ENCODE measurements at regions not wholly inside any gene's neighbourhood (a gene's known extent, or its start where the extent isn't known, plus 50 kb on each side); places are given as distances from the start of the nearest gene placed in this dataset.

- ATAC-seq (no peak), DNase-seq (no peak)
- Histone ChIP-seq H3K36me3 (ENCODE audit: insufficient read depth in 1 of 2, low read depth in 1 of 2) (no peaks in the 10 kb centered on the region), H3K27ac (no peak overlapping the region), H3K4me3 (no peak overlapping the region), H3K27me3 (ENCODE audit: insufficient read depth in 3 of 3, low read length in 2 of 3) (no peaks in the 10 kb centered on the region), H3K4me1 (no peaks in the 10 kb centered on the region), H3K9me3 (no peaks in the 10 kb centered on the region)
- TF ChIP-seq CTCF (IDR thresholded peaks at IDR 0.05) = no peak
- 87 to 93% (median 91%) methylated on average over 2 of the region's 2 CpGs for WGBS, 3 donors
- intact Hi-C loops (cut with DNase I) = no loop called here
Measured at GRCh38 chr7:24212073-24212472, 71.9 kb upstream of the NPY start.

GRCh38 chr7:24213311-24213710, 70.7 kb upstream of the NPY start:
- 22 to 64% (median 34%) methylated on average over 2 of the region's 2 CpGs for WGBS, 3 donors
- intact Hi-C loops (cut with DNase I) = no loop called here
- Histone ChIP-seq H3K4me1 (no peaks in the 10 kb centered on the region), H3K27me3 (ENCODE audit: insufficient read depth in 3 of 3, low read length in 2 of 3) (no peaks in the 10 kb centered on the region), H3K36me3 (ENCODE audit: insufficient read depth in 1 of 2, low read depth in 1 of 2) (no peaks in the 10 kb centered on the region), H3K9me3 (no peaks in the 10 kb centered on the region), H3K4me3 (no peak overlapping the region), H3K27ac (no peak overlapping the region)
- TF ChIP-seq CTCF (IDR thresholded peaks at IDR 0.05) = no peak
- ATAC-seq (no peak), DNase-seq (no peak)

- ATAC-seq = no peak
- WGBS, 3 donors = 42 to 46% (median 43%) methylated on average over 4 of the region's 4 CpGs
Measured at GRCh38 chr7:24214670-24215069, 69.3 kb upstream of the NPY start.

GRCh38 chr7:24216576-24217125, 67.3 kb upstream of the NPY start:
- Histone ChIP-seq H3K4me3 (no peak overlapping the region), H3K27me3 (ENCODE audit: insufficient read depth in 3 of 3, low read length in 2 of 3) (no peaks in the 10 kb centered on the region), H3K9me3 (no peaks in the 10 kb centered on the region), H3K4me1 (no peaks in the 10 kb centered on the region), H3K36me3 (ENCODE audit: insufficient read depth in 1 of 2, low read depth in 1 of 2) (no peaks in the 10 kb centered on the region), H3K27ac (no peak overlapping the region)
- no peak for DNase-seq
- WGBS, 3 donors = 79 to 88% (median 85%) methylated on average over 2 of the region's 2 CpGs
- TF ChIP-seq CTCF (IDR thresholded peaks at IDR 0.05) = no peak
- no peak for ATAC-seq
- intact Hi-C loops (cut with DNase I) = no loop called here

More at GRCh38 chr7:24214670-24215069, 69.3 kb upstream of the NPY start:
- no peaks in the 10 kb centered on the region for H3K9me3 ChIP-seq
- intact Hi-C loops (cut with DNase I) = no loop called here
- DNase-seq = no peak
- TF ChIP-seq CTCF (IDR thresholded peaks at IDR 0.05) = no peak
- no peak overlapping the region for H3K4me3 ChIP-seq
- H3K27ac ChIP-seq = no peak overlapping the region
- no peaks in the 10 kb centered on the region for H3K4me1 ChIP-seq
- no peaks in the 10 kb centered on the region for H3K36me3 ChIP-seq (ENCODE audit: insufficient read depth in 1 of 2, low read depth in 1 of 2)
- H3K27me3 ChIP-seq (ENCODE audit: insufficient read depth in 3 of 3, low read length in 2 of 3) = no peaks in the 10 kb centered on the region

GRCh38 chr7:24221500-24221899, 62.5 kb upstream of the NPY start:
- no peak for TF ChIP-seq CTCF (IDR thresholded peaks at IDR 0.05)
- Histone ChIP-seq H3K36me3 (ENCODE audit: insufficient read depth in 1 of 2, low read depth in 1 of 2) (no peaks in the 10 kb centered on the region), H3K9me3 (peaks cover 10% of the 10 kb centered on the region), H3K27me3 (ENCODE audit: insufficient read depth in 3 of 3, low read length in 2 of 3) (no peaks in the 10 kb centered on the region), H3K4me1 (no peaks in the 10 kb centered on the region), H3K4me3 (no peak overlapping the region), H3K27ac (no peak overlapping the region)
- WGBS, 3 donors = 48 to 61% (median 54%) methylated on average over 2 of the region's 2 CpGs
- DNase-seq (no peak), ATAC-seq (no peak)
- intact Hi-C loops (cut with DNase I) = no loop called here

All from psoas muscle (tissue), 7 donors.